SJCRH30 (cell line): ENCODE measurements at regions not wholly inside any gene's neighbourhood (a gene's known extent, or its start where the extent isn't known, plus 50 kb on each side); places are given as distances from the start of the nearest gene placed in this dataset.

Experiments used
- DNase-seq, 2 experiments: peaks; one replicate each; pipeline ENCODE4 v3.0.0-alpha.2; 2015 to 2020
- H3K27ac ChIP-seq: fragments of 250-450 bp; sonication (Bioruptor Pico); 2 replicates; pipeline ENCODE4 v1.5.1; 2020; ENCODE audit warnings: mild to moderate bottlenecking, moderate library complexity
- H3K27me3 ChIP-seq: fragments of 250-450 bp; sonication (Bioruptor Pico); 2 replicates; pipeline ENCODE4 v1.5.1; 2020; ENCODE audit warnings: mild to moderate bottlenecking, moderate library complexity
- H3K36me3 ChIP-seq: fragments of 250-450 bp; sonication (Bioruptor Pico); 2 replicates; pipeline ENCODE4 v1.5.1; 2020; ENCODE audit warnings: mild to moderate bottlenecking, moderate library complexity
- H3K4me1 ChIP-seq: fragments of 250-450 bp; sonication (Bioruptor Pico); 2 replicates; pipeline ENCODE4 v1.5.1; 2020; ENCODE audit warnings: mild to moderate bottlenecking, moderate library complexity
- H3K4me3 ChIP-seq: fragments of 250-450 bp; sonication (Bioruptor Pico); 2 replicates; pipeline ENCODE4 v1.5.1; 2020; ENCODE audit warnings: mild to moderate bottlenecking, moderate library complexity
- H3K9me3 ChIP-seq: fragments of 250-450 bp; sonication (Bioruptor Pico); replicated peaks from 2 replicates; pipeline ENCODE4 v1.5.1; 2020; ENCODE audit warnings: mild to moderate bottlenecking, moderate library complexity

DNA sequence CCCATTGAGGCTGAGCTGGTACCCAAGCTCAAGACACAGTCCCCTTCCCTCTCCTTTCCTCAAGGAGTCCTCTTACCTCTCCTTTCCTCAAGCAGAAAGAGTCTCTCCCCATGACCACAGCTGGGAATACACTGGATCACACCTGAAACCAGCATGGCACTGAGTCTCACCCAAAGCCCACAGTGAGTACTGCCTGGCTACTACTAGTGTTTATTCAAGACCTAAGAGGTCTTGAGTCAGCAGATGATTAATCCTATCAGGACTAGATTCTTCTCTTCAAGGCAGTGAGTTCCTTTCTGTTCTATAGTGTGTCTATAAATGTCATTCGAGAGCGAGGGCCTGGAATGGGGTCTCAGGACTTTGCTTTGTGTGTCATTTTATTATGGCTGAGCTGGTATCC is 111.4 kb downstream of the METTL4 start:
- DNase-seq = no peak
- Histone ChIP-seq H3K9me3 (no peaks in the 10 kb centered on the region), H3K36me3 (no peaks in the 10 kb centered on the region), H3K27me3 (no peaks in the 10 kb centered on the region), H3K4me3 (no peak overlapping the region), H3K4me1 (no peaks in the 10 kb centered on the region), H3K27ac (no peak overlapping the region)

DNA sequence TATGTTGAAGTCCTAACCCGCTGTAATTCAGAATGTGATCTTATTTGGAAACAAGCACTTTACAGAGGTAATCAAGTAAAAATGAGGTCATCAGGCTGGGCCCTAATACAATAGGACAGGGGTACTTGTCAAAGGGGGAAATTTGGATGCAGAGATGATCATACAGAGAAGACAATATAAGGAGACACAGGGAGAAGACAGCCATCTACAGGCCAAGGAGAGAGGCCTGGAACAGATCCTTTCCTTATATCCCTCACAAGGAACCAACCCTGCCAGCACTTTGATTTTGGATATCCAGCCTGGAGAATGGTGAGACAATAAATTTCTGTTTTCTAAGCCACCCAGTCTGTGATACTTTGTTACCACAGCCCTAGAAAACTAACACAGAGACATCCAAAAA is 104.3 kb downstream of the METTL4 start:
- H3K27ac ChIP-seq = no peak overlapping the region
- H3K9me3 ChIP-seq = no peaks in the 10 kb centered on the region
- H3K27me3 ChIP-seq = no peaks in the 10 kb centered on the region
- H3K4me3 ChIP-seq = no peak overlapping the region
- H3K4me1 ChIP-seq = peaks cover 7% of the 10 kb centered on the region; the same call in 1 of the 2 replicates
- DNase-seq = no peak
- H3K36me3 ChIP-seq = no peaks in the 10 kb centered on the region

DNA sequence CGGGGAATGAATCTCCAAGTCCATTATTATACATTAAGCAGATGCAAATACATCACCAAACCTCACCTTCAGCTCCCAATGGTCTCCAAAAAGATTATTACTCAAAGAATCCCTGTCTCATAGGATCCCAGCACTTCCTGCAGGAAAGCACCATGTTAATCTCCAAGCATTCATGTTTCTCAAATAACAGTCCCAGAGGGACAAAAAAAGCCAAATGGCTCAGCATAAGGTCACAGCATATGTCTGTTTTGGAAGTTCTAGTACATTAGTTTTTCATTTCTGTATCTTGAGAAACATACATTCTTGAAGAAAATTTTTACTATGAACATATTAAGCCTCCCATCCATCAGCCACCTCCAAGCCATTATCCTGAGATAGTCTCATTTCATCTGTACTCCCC is 103.3 kb downstream of the METTL4 start:
- Histone ChIP-seq H3K27me3 (no peaks in the 10 kb centered on the region), H3K4me3 (no peak overlapping the region), H3K27ac (no peak overlapping the region), H3K9me3 (no peaks in the 10 kb centered on the region), H3K4me1 (peaks cover 7% of the 10 kb centered on the region; the same call in 1 of the 2 replicates), H3K36me3 (no peaks in the 10 kb centered on the region)
- DNase-seq = peak in 1 of 2 experiments; percentile 35

DNA sequence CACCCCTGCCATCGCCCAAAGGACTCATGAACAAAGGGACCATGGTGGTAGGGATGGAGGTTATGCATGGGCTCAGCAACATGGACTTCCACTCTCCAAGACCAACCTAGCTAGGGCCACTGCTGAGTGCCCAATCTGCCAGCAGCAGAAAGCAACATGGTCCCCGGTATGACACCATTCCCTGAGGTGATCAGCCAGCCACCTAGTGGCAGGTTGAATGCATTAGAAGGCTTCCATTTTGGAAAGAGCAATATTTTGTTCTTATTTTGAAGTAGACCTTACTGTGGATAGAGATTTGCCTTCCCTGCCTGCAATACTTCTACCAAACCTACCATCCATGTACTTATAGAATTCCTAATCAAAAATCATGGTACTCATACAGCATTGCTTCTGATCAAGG is 99.8 kb downstream of the METTL4 start:
- no peak overlapping the region for H3K27ac ChIP-seq
- H3K27me3 ChIP-seq = no peaks in the 10 kb centered on the region
- DNase-seq = no peak
- H3K36me3 ChIP-seq = no peaks in the 10 kb centered on the region
- no peaks in the 10 kb centered on the region for H3K9me3 ChIP-seq
- H3K4me1 ChIP-seq = peaks cover 7% of the 10 kb centered on the region; the same call in 1 of the 2 replicates
- no peak overlapping the region for H3K4me3 ChIP-seq

DNA sequence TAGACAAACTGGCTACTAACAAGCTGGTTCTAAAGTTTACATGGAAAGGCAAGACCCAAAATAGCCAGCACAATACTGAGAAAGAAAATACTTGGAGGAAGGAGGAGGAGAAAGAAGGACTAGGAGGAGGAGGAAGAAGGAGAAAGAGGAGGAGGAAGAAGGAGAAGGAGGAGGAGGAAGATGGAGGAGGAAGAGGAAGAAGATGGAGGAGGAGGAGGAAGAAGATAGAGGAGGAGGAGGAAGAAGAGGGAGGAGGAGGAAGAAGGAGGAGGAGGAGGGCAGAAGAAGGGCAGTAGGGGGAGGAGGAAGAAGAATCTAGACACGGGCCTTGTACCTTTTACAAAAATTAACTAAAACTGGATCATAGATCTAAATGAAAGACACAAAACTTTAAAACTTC is 92.6 kb downstream of the METTL4 start:
- Histone ChIP-seq H3K9me3 (no peaks in the 10 kb centered on the region), H3K36me3 (no peaks in the 10 kb centered on the region), H3K4me3 (no peak overlapping the region), H3K27me3 (no peaks in the 10 kb centered on the region), H3K4me1 (no peaks in the 10 kb centered on the region), H3K27ac (no peak overlapping the region)
- DNase-seq = no peak

DNA sequence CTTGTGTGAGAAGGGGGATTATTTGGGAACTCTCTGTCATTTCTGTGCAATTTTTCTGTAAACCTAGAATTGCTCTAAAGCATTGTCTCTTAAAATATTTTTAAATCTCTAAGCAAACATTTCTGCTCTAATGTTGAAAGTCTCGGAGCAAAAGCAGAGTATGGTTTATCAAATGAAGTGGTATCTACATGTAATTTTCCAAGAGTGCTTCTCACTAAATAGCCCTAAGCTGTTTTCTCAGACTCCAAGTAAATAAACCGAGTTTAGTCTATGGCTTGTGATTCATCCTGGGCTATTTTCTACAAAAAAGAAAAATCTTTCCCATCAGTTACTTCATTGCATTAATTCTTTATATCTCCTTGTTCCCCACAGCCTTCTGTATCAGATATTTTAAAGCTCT is 90.8 kb downstream of the METTL4 start:
- no peak for DNase-seq
- Histone ChIP-seq H3K4me1 (no peaks in the 10 kb centered on the region), H3K27ac (no peak overlapping the region), H3K36me3 (no peaks in the 10 kb centered on the region), H3K9me3 (no peaks in the 10 kb centered on the region), H3K4me3 (no peak overlapping the region), H3K27me3 (no peaks in the 10 kb centered on the region)

DNA sequence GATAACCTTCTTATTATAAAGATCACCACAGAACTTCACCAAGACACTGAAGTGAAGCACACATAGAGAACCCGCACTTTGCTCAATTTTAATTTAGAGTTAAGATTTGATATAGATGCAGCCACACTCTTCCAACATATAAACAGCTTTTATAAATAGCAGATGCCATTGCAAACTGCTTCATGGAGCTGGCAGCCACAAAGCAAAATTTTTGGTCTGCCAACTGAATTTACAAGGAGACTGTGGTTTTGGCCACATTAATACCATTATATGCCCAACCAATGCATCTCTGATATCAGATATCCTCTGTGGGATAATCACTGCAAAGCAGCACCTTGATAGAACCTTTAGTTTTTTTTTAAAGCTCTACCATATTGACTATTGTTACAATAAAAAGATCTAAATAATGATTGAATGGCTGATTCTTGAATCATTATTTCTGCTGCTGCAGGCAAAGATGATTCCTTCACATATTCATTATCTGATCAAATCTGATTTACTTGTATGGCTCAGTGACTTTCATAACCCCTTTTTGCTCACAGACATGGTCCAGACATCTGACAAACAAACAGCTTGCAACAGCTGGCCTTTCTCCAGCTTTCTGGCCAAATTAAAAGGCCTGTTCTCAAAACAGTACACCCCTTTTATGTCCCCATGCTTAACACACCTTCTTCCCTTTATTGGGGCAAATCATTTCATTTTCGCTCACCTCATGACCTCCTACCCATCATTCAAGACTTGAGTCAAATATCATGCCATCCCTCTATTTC is 88.4 kb downstream of the METTL4 start:
- Histone ChIP-seq H3K36me3 (no peaks in the 10 kb centered on the region; the same call in 1 of the 2 replicates), H3K9me3 (no peaks in the 10 kb centered on the region)
- no peak for DNase-seq

DNA sequence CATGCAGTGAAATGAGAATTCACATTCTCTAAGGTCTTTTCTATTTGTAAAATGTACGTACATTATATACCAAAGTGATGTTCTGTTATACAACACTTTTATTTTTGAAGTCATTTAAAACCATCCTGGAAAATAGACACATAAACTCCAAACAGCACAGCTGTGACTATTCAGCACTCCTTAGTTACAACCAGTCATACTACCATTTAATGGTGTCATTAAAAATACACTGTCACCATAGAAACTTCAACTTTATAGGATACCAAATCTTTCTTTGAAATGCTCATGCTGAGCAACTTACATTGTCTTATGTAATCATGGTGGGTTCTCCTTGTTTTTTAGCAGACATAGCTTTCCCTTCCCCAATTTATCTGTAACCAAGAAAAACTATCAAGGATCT is 85.3 kb downstream of the METTL4 start:
- DNase-seq = no peak
- no peak overlapping the region for H3K4me3 ChIP-seq

More for the DNA sequence above, 88.4 kb downstream of the METTL4 start:
- H3K27ac ChIP-seq = no peak overlapping the region
- peaks cover 8% of the 10 kb centered on the region for H3K4me1 ChIP-seq
- no peak overlapping the region for H3K4me3 ChIP-seq
- H3K27me3 ChIP-seq = no peaks in the 10 kb centered on the region

DNA sequence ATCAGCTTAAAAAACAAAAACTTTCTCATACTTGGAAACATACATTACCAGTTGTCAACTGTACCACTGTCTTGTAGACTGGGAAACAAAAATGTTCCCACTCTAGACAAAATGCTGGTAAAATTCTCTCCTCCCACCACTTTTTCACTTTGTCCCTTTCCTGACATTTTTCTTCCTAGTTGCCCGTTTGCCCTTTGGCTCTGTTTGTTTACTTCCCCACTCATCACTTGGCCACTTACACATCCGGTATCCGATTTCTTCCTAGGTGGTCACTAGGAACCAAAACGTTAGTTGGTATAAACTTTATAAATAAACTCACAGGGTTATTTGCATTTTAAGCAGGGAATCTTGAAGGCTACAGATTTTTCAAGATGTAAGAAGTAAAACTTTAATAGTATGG is 84.9 kb downstream of the METTL4 start:
- Histone ChIP-seq H3K4me3 (no peak overlapping the region), H3K9me3 (no peaks in the 10 kb centered on the region), H3K36me3 (no peaks in the 10 kb centered on the region; the same call in 1 of the 2 replicates), H3K27me3 (no peaks in the 10 kb centered on the region), H3K27ac (no peak overlapping the region), H3K4me1 (peaks cover 8% of the 10 kb centered on the region)
- no peak for DNase-seq

More for the DNA sequence above, 85.3 kb downstream of the METTL4 start:
- H3K9me3 ChIP-seq = no peaks in the 10 kb centered on the region
- H3K4me1 ChIP-seq = peaks cover 8% of the 10 kb centered on the region
- no peaks in the 10 kb centered on the region for H3K27me3 ChIP-seq
- no peak overlapping the region for H3K27ac ChIP-seq
- H3K36me3 ChIP-seq = no peaks in the 10 kb centered on the region; the same call in 1 of the 2 replicates
